ENCODE measurements at regions not wholly inside any gene's neighbourhood (a gene's known extent, or its start where the extent isn't known, plus 50 kb on each side); places are given as distances from the start of the nearest gene placed in this dataset.
"Not testable (repeated sequence)": the region's sequence is repeated elsewhere in the genome, so short reads cannot be mapped to it uniquely, and the experiment has no call there.

GRCh38 chr7:73154586-73155038 is 68.8 kb upstream of the SPDYE9 start:
- not testable (repeated sequence) for H3K27ac Mint-ChIP-seq, H3K9me3 Mint-ChIP-seq, H3K36me3 Mint-ChIP-seq, H3K4me1 Mint-ChIP-seq, H3K27me3 Mint-ChIP-seq
- ATAC-seq (ENCODE audit: low read depth), result peak; percentile 97
- H3K4me3 Mint-ChIP-seq, result peak overlapping the region; percentile 85
- peak; percentile 79 to 81 for DNase-seq (ENCODE audit: low spot score in 2 of 2)

GRCh38 chr7:73153921-73154585 is 68.2 kb upstream of the SPDYE9 start:
- not testable (repeated sequence) for H3K27ac Mint-ChIP-seq; ATAC-seq (ENCODE audit: low read depth); H3K27me3 Mint-ChIP-seq; H3K9me3 Mint-ChIP-seq; H3K36me3 Mint-ChIP-seq; DNase-seq (ENCODE audit: low spot score in 2 of 2); H3K4me1 Mint-ChIP-seq
- peak overlapping the region; percentile 85 for H3K4me3 Mint-ChIP-seq

- not testable (repeated sequence) for H3K27ac Mint-ChIP-seq; DNase-seq (ENCODE audit: low spot score in 2 of 2); ATAC-seq (ENCODE audit: low read depth); H3K9me3 Mint-ChIP-seq; H3K27me3 Mint-ChIP-seq; H3K36me3 Mint-ChIP-seq; H3K4me1 Mint-ChIP-seq; H3K4me3 Mint-ChIP-seq
Measured at GRCh38 chr7:73148570-73148969, 62.7 kb upstream of the SPDYE9 start.

- not testable (repeated sequence) for DNase-seq (ENCODE audit: low spot score in 2 of 2); H3K4me3 Mint-ChIP-seq; H3K27me3 Mint-ChIP-seq; H3K9me3 Mint-ChIP-seq; H3K27ac Mint-ChIP-seq; ATAC-seq (ENCODE audit: low read depth); H3K4me1 Mint-ChIP-seq; H3K36me3 Mint-ChIP-seq
Measured at GRCh38 chr7:73147681-73148080, 61.8 kb upstream of the SPDYE9 start.

GRCh38 chr7:73143993-73144392 is 58.2 kb upstream of the SPDYE9 start:
- not testable (repeated sequence) for H3K4me3 Mint-ChIP-seq; DNase-seq (ENCODE audit: low spot score in 2 of 2); ATAC-seq (ENCODE audit: low read depth); H3K27me3 Mint-ChIP-seq; H3K27ac Mint-ChIP-seq; H3K4me1 Mint-ChIP-seq; H3K9me3 Mint-ChIP-seq; H3K36me3 Mint-ChIP-seq

GRCh38 chr7:73137922-73138321 is 52.1 kb upstream of the SPDYE9 start:
- H3K4me1 Mint-ChIP-seq; ATAC-seq (ENCODE audit: low read depth); DNase-seq (ENCODE audit: low spot score in 2 of 2); H3K36me3 Mint-ChIP-seq; H3K9me3 Mint-ChIP-seq; H3K27me3 Mint-ChIP-seq; H3K4me3 Mint-ChIP-seq; H3K27ac Mint-ChIP-seq: not testable (repeated sequence)
